Fibroblast of lung (primary cell): ENCODE measurements at regions not wholly inside any gene's neighbourhood (a gene's known extent, or its start where the extent isn't known, plus 50 kb on each side); places are given as distances from the start of the nearest gene placed in this dataset.

Experiments
- EZH2 ChIP-seq: IDR thresholded peaks from 2 replicates; pipeline ENCODE4 v1.5.1; 2012; ENCODE audit warnings: low read length, control low read depth, mild to moderate bottlenecking; ENCODE audit errors: missing control alignments
- TF ChIP-seq, protein P1 (sequence below), 2 donors: IDR thresholded peaks in 1 of 2; conservative IDR thresholded peaks in 1 of 2; 1 replicate in 1 of 2; 2 replicates in 1 of 2; pipeline ENCODE4 v1.5.1; 2011 to 2012; ENCODE audit warnings: low read length in 2 of 2, control low read depth in 1 of 2, inconsistent platforms in 1 of 2, low read depth in 1 of 2, mild to moderate bottlenecking in 1 of 2

DNA sequence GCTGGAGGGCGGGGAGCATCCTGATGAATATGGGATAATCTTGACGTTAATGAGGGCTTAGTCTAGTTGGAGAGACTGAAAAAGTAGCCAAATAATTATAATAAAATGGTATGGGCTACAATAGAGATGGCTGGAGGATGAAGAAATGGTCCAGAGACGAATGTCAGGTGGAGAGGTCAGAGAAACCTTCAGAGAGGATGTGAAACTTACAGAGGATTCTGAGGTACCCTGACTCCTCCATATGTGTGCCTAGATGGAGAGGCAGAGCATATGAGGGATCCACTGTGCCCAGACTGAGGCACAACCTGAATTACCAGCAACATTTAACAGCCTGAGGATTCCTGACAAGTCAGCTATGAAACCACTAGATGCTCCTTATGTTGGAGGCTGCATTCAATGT is 417.0 kb downstream of the ATP23 start:
- TF ChIP-seq, protein P1, sequence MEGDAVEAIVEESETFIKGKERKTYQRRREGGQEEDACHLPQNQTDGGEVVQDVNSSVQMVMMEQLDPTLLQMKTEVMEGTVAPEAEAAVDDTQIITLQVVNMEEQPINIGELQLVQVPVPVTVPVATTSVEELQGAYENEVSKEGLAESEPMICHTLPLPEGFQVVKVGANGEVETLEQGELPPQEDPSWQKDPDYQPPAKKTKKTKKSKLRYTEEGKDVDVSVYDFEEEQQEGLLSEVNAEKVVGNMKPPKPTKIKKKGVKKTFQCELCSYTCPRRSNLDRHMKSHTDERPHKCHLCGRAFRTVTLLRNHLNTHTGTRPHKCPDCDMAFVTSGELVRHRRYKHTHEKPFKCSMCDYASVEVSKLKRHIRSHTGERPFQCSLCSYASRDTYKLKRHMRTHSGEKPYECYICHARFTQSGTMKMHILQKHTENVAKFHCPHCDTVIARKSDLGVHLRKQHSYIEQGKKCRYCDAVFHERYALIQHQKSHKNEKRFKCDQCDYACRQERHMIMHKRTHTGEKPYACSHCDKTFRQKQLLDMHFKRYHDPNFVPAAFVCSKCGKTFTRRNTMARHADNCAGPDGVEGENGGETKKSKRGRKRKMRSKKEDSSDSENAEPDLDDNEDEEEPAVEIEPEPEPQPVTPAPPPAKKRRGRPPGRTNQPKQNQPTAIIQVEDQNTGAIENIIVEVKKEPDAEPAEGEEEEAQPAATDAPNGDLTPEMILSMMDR (conservative IDR thresholded peaks at IDR 0.05 in 1 of 2, IDR thresholded peaks at IDR 0.05 in 1 of 2; ENCODE audit: low read depth in 1 of 2, low read length in 2 of 2): no peak
- TF ChIP-seq EZH2: no peak
